ENCODE measurements at regions not wholly inside any gene's neighbourhood (a gene's known extent, or its start where the extent isn't known, plus 50 kb on each side); places are given as distances from the start of the nearest gene placed in this dataset.

GRCh38 chr1:235017719-235018118 is 110.9 kb downstream of the TOMM20 start:
- TF ChIP-seq CTCF (optimal IDR thresholded peaks at IDR 0.05 in 1 of 3, IDR thresholded peaks at IDR 0.05 in 1 of 3, conservative IDR thresholded peaks at IDR 0.05 in 1 of 3; ENCODE audit: extremely low read depth in 1 of 3, insufficient read depth in 2 of 3, low read length in 3 of 3) (no peak), EZH2 (IDR thresholded peaks at IDR 0.05; ENCODE audit: low read length) (no peak)
